ENCODE measurements at regions not wholly inside any gene's neighbourhood (a gene's known extent, or its start where the extent isn't known, plus 50 kb on each side); places are given as distances from the start of the nearest gene placed in this dataset.
"Not testable (repeated sequence)": the region's sequence is repeated elsewhere in the genome, so short reads cannot be mapped to it uniquely, and the experiment has no call there.

GRCh38 chr14:53242898-53243297, 89.8 kb upstream of the DDHD1 start:
- H3K14ac ChIP-seq (ENCODE audit: insufficient read length); POLR2A ChIA-PET (ENCODE audit: partially characterized antibody); H3K56ac ChIP-seq (replicated peaks; ENCODE audit: insufficient read length, low read depth, low read length); FAIRE-seq; CTCF ChIA-PET (ENCODE audit: partially characterized antibody); H3K4me1 ChIP-seq (replicated peaks in 1 of 4; ENCODE audit: control insufficient read depth in 3 of 4, insufficient read depth in 4 of 4, low read length in 3 of 4); H3K4me3 ChIP-seq (ENCODE audit: extremely low read depth in 1 of 4, insufficient read depth in 2 of 4, low read depth in 3 of 4, low read length in 4 of 4); H3K36me3 ChIP-seq (ENCODE audit: control insufficient read depth in 2 of 4, insufficient read depth in 4 of 4, low read length in 3 of 4); H4K8ac ChIP-seq (ENCODE audit: extremely low read depth, insufficient read depth, low read length); H3K23ac ChIP-seq (ENCODE audit: insufficient read length); H2AFZ ChIP-seq (ENCODE audit: low read length); DNase-seq (ENCODE audit: low read depth in 1 of 2, low spot score in 2 of 2); H3K9me3 ChIP-seq (ENCODE audit: insufficient read depth in 2 of 2, low read depth in 1 of 2, low read length in 1 of 2); H3K4me2 ChIP-seq (ENCODE audit: insufficient read depth in 1 of 2, low read depth in 2 of 2, low read length in 2 of 2); H3K79me2 ChIP-seq (ENCODE audit: control insufficient read depth in 1 of 2, insufficient read depth in 2 of 2, low read length in 2 of 2); H3K9ac ChIP-seq (replicated peaks in 1 of 4; ENCODE audit: extremely low read depth in 1 of 4, low read depth in 3 of 4, low read length in 3 of 4); H3K27me3 ChIP-seq (replicated peaks in 1 of 4; ENCODE audit: control insufficient read depth in 3 of 4, extremely low read depth in 1 of 4, insufficient read depth in 3 of 4, low read length in 3 of 4); H3K79me1 ChIP-seq (ENCODE audit: low read depth, low read length); H4K20me1 ChIP-seq (replicated peaks in 1 of 2; ENCODE audit: control insufficient read depth in 1 of 2, insufficient read depth in 2 of 2, low read length in 2 of 2); H2BK15ac ChIP-seq (ENCODE audit: low read length); H4K5ac ChIP-seq (ENCODE audit: insufficient read length, low read depth, low read length); H3K27ac ChIP-seq (ENCODE audit: low read depth, low read length); H4K91ac ChIP-seq (replicated peaks; ENCODE audit: insufficient read length, low read length); H2BK5ac ChIP-seq (ENCODE audit: low read depth, low read length); H3K18ac ChIP-seq (ENCODE audit: extremely low read depth, low read length); H2BK120ac ChIP-seq (replicated peaks; ENCODE audit: low read depth, low read length); H2BK20ac ChIP-seq (ENCODE audit: low read length); H3K23me2 ChIP-seq (ENCODE audit: low read depth, low read length); H2BK12ac ChIP-seq (ENCODE audit: low read depth, low read length); H3K4ac ChIP-seq (replicated peaks; ENCODE audit: insufficient read length, low read depth, low read length); H2AK5ac ChIP-seq (ENCODE audit: low read depth, low read length): not testable (repeated sequence)
- 100% methylated on average over 3 of the region's 3 CpGs; no CpG with 5 or more reads in 1 of the 2 experiments for WGBS, 2 experiments (ENCODE audit: extremely low coverage in 1 of 2, insufficient coverage in 1 of 2, insufficient read length in 1 of 2, insufficient replicate concordance in 2 of 2, low coverage in 1 of 2, low lambda C conversion rate in 2 of 2, missing lambda C conversion rate in 1 of 2)

Measured in H1 (cell line).